NB4 (cell line): ENCODE measurements at regions not wholly inside any gene's neighbourhood (a gene's known extent, or its start where the extent isn't known, plus 50 kb on each side); places are given as distances from the start of the nearest gene placed in this dataset.

ENCODE experiments used
- POLR2A ChIP-seq: IDR thresholded peaks from 2 replicates; pipeline ENCODE4 v1.6.1; 2011; ENCODE audit warnings: mild to moderate bottlenecking; ENCODE audit not compliant: insufficient read length; ENCODE audit errors: extremely low read depth
- TF ChIP-seq, protein P1 (sequence below): IDR thresholded peaks from one replicate; pipeline ENCODE4 v1.5.1; 2012; ENCODE audit warnings: low read depth, low read length

DNA sequence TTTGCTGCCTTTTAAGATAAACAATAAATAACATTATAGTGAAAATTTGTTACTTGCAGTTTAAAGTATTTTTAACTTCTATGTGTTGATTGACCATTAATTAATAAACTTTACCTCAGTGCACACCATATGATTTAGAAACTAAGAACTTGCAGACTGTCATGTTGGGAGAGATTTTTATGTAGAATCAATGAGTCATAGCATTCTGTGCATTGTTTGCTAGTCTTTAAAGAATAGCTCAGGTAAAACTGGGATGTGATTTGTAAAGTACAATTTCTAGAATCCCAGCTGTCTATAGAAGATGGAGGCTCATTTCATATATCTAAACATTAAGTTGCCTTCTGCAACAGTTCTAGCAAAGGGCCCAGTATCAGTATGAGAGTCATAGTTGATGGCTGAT is 199.6 kb upstream of the SEMA3A start:
- TF ChIP-seq, protein P1, sequence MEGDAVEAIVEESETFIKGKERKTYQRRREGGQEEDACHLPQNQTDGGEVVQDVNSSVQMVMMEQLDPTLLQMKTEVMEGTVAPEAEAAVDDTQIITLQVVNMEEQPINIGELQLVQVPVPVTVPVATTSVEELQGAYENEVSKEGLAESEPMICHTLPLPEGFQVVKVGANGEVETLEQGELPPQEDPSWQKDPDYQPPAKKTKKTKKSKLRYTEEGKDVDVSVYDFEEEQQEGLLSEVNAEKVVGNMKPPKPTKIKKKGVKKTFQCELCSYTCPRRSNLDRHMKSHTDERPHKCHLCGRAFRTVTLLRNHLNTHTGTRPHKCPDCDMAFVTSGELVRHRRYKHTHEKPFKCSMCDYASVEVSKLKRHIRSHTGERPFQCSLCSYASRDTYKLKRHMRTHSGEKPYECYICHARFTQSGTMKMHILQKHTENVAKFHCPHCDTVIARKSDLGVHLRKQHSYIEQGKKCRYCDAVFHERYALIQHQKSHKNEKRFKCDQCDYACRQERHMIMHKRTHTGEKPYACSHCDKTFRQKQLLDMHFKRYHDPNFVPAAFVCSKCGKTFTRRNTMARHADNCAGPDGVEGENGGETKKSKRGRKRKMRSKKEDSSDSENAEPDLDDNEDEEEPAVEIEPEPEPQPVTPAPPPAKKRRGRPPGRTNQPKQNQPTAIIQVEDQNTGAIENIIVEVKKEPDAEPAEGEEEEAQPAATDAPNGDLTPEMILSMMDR = no peak
- TF ChIP-seq POLR2A = no peak
